H1 (cell line): ENCODE measurements at regions not wholly inside any gene's neighbourhood (a gene's known extent, or its start where the extent isn't known, plus 50 kb on each side); places are given as distances from the start of the nearest gene placed in this dataset.

Experiments used
- CTCF ChIA-PET: fragments of 300-600 bp; sonication (Branson Sonifier 250); formaldehyde crosslinking; loops from one replicate; lab custom pipeline; 2021; ENCODE audit not compliant: partially characterized antibody; lab: Charles Lee
- POLR2A ChIA-PET: fragments of 300-600 bp; sonication (Branson Sonifier 250); formaldehyde crosslinking; loops from one replicate; lab custom pipeline; 2021; ENCODE audit warnings: inconsistent platforms; ENCODE audit not compliant: partially characterized antibody; lab: Charles Lee
- DNase-seq, 2 experiments: peaks; one replicate each; pipeline versions ENCODE4 v3.0.0 to v3.0.0-alpha.2; 2010 to 2022; ENCODE audit warnings: low spot score in 2 of 2, low read depth in 1 of 2, mixed read lengths in 1 of 2
- FAIRE-seq: peaks from 2 replicates; lab custom pipeline; 2011; peaks lifted over from hg19 to GRCh38; lab: Jason Lieb, UNC
- H2AFZ ChIP-seq: 2 replicates; pipeline ENCODE4 v1.8.1; 2012; ENCODE audit warnings: low read length, inconsistent platforms
- H2AK5ac ChIP-seq: 2 replicates; pipeline ENCODE4 v1.6.1; 2013; ENCODE audit warnings: low read depth, low read length
- H2BK120ac ChIP-seq: replicated peaks from 2 replicates; pipeline ENCODE3; 2013; ENCODE audit warnings: low read depth, low read length, inconsistent platforms
- H2BK12ac ChIP-seq: 2 replicates; pipeline ENCODE4 v1.6.1; 2013; ENCODE audit warnings: low read depth, low read length
- H2BK15ac ChIP-seq: 2 replicates; pipeline ENCODE4 v1.6.1; 2013; ENCODE audit warnings: low read length
- H2BK20ac ChIP-seq: 2 replicates; pipeline ENCODE4 v1.6.1; 2013; ENCODE audit warnings: low read length
- H2BK5ac ChIP-seq: 2 replicates; pipeline ENCODE4 v1.6.1; 2013; ENCODE audit warnings: low read depth, low read length
- H3K14ac ChIP-seq: 2 replicates; pipeline ENCODE4 v1.6.1; 2013; ENCODE audit warnings: inconsistent platforms; ENCODE audit not compliant: insufficient read length
- H3K18ac ChIP-seq: 2 replicates; pipeline ENCODE4 v1.6.1; 2013; ENCODE audit warnings: low read length; ENCODE audit errors: extremely low read depth
- H3K23ac ChIP-seq: 2 replicates; pipeline ENCODE4 v1.6.1; 2013; ENCODE audit warnings: inconsistent platforms; ENCODE audit not compliant: insufficient read length
- H3K23me2 ChIP-seq: 2 replicates; pipeline ENCODE4 v1.6.1; 2013; ENCODE audit warnings: low read depth, low read length
- H3K27ac ChIP-seq: 2 replicates; pipeline ENCODE4 v1.6.1; 2011; ENCODE audit warnings: low read depth, low read length, inconsistent platforms
- H3K27me3 ChIP-seq, 4 experiments: replicated peaks in 1 of 4; 1 replicate in 1 of 4; 2 replicates in 3 of 4; pipeline versions ENCODE4 v1.6.1 to v1.8.1; 2011 to 2013; ENCODE audit warnings: low read length in 3 of 4, mild to moderate bottlenecking in 3 of 4, inconsistent platforms in 2 of 4, mixed read lengths in 2 of 4, moderate library complexity in 1 of 4; ENCODE audit not compliant: control insufficient read depth in 3 of 4, insufficient read depth in 3 of 4; ENCODE audit errors: extremely low read depth in 1 of 4
- H3K36me3 ChIP-seq, 4 experiments: 2 replicates each; pipeline versions ENCODE4 v1.6.1 to v1.8.1; 2011 to 2013; ENCODE audit warnings: mild to moderate bottlenecking in 4 of 4, low read length in 3 of 4, moderate library complexity in 2 of 4, control low read depth in 1 of 4, inconsistent platforms in 1 of 4; ENCODE audit not compliant: insufficient read depth in 4 of 4, control insufficient read depth in 2 of 4
- H3K4ac ChIP-seq: replicated peaks from 2 replicates; pipeline ENCODE3; 2013; ENCODE audit warnings: low read length, low read depth, mixed read lengths, inconsistent platforms; ENCODE audit not compliant: insufficient read length
- H3K4me1 ChIP-seq, 4 experiments: replicated peaks in 1 of 4; 1 replicate in 1 of 4; 2 replicates in 3 of 4; pipeline versions ENCODE4 v1.6.1 to v1.8.1; 2011 to 2013; ENCODE audit warnings: low read length in 3 of 4, inconsistent platforms in 2 of 4, mixed read lengths in 1 of 4; ENCODE audit not compliant: insufficient read depth in 4 of 4, control insufficient read depth in 3 of 4
- H3K4me2 ChIP-seq, 2 experiments: 2 replicates each; pipeline versions ENCODE4 v1.6.1 to v1.8.1; 2011 to 2013; ENCODE audit warnings: low read depth in 2 of 2, low read length in 2 of 2, control low read depth in 1 of 2, inconsistent platforms in 1 of 2, mild to moderate bottlenecking in 1 of 2; ENCODE audit not compliant: insufficient read depth in 1 of 2
- H3K4me3 ChIP-seq, 4 experiments: fragments of 200-600, 300-600 bp in 1 of 4; sonication (generic), shearing (Covaris generic), sonication (Bioruptor Twin) in 1 of 4; 2 replicates each; pipeline versions ENCODE4 v1.5.1 to v1.8.1; 2011 to 2016; ENCODE audit warnings: low read length in 4 of 4, low read depth in 3 of 4, control low read depth in 2 of 4, inconsistent platforms in 2 of 4, mild to moderate bottlenecking in 2 of 4, mixed read lengths in 1 of 4, moderate library complexity in 1 of 4; ENCODE audit not compliant: insufficient read depth in 2 of 4; ENCODE audit errors: extremely low read depth in 1 of 4
- H3K56ac ChIP-seq: replicated peaks from 2 replicates; pipeline ENCODE3; 2013; ENCODE audit warnings: low read depth, mild to moderate bottlenecking, mixed read lengths, low read length, inconsistent platforms; ENCODE audit not compliant: insufficient read length
- H3K79me1 ChIP-seq: 2 replicates; pipeline ENCODE4 v1.6.1; 2013; ENCODE audit warnings: low read depth, low read length, control low read depth
- H3K79me2 ChIP-seq, 2 experiments: 2 replicates each; pipeline versions ENCODE4 v1.6.1 to v1.8.1; 2012 to 2013; ENCODE audit warnings: low read length in 2 of 2, mild to moderate bottlenecking in 2 of 2, inconsistent platforms in 1 of 2; ENCODE audit not compliant: insufficient read depth in 2 of 2, control insufficient read depth in 1 of 2
- H3K9ac ChIP-seq, 4 experiments: replicated peaks in 1 of 4; 1 replicate in 1 of 4; 2 replicates in 3 of 4; pipeline versions ENCODE4 v1.6.1 to v1.8.1; 2011 to 2013; ENCODE audit warnings: low read depth in 3 of 4, low read length in 3 of 4, control low read depth in 2 of 4, mild to moderate bottlenecking in 2 of 4, moderate library complexity in 2 of 4, inconsistent platforms in 1 of 4; ENCODE audit errors: extremely low read depth in 1 of 4
- H3K9me3 ChIP-seq, 2 experiments: 2 replicates each; pipeline versions ENCODE4 v1.6.1 to v1.8.1; 2012 to 2013; ENCODE audit warnings: mild to moderate bottlenecking in 2 of 2, moderate library complexity in 2 of 2, control low read depth in 1 of 2, inconsistent platforms in 1 of 2, low read depth in 1 of 2, low read length in 1 of 2, mixed read lengths in 1 of 2; ENCODE audit not compliant: insufficient read depth in 2 of 2
- H4K20me1 ChIP-seq, 2 experiments: replicated peaks in 1 of 2; 2 replicates each; pipeline versions ENCODE3 to v1.8.1; 2011 to 2013; ENCODE audit warnings: inconsistent platforms in 2 of 2, low read length in 2 of 2, mild to moderate bottlenecking in 1 of 2; ENCODE audit not compliant: insufficient read depth in 2 of 2, control insufficient read depth in 1 of 2
- H4K5ac ChIP-seq: 2 replicates; pipeline ENCODE4 v1.6.1; 2013; ENCODE audit warnings: low read length, low read depth, mixed read lengths, inconsistent platforms; ENCODE audit not compliant: insufficient read length
- H4K8ac ChIP-seq: 2 replicates; pipeline ENCODE4 v1.8.0; 2013; ENCODE audit warnings: mild to moderate bottlenecking, moderate library complexity, low read length, inconsistent platforms; ENCODE audit not compliant: insufficient read depth; ENCODE audit errors: extremely low read depth
- H4K91ac ChIP-seq: replicated peaks from 2 replicates; pipeline ENCODE3; 2013; ENCODE audit warnings: low read length, mixed read lengths, inconsistent platforms; ENCODE audit not compliant: insufficient read length
- ASH2L ChIP-seq: fragments of 200-600, 300-600 bp; sonication (generic); IDR thresholded peaks from one replicate; pipeline ENCODE4 v1.7.1; 2017; ENCODE audit warnings: low read length
- BACH1 ChIP-seq: IDR thresholded peaks from 2 replicates; pipeline ENCODE4 v1.6.1; 2012; ENCODE audit warnings: low read length, improper control_type of control experiment
- CTBP2 ChIP-seq: IDR thresholded peaks from 2 replicates; pipeline ENCODE4 v1.7.0; 2011; ENCODE audit warnings: borderline replicate concordance, mild to moderate bottlenecking, moderate library complexity, mixed read lengths, low read length; ENCODE audit not compliant: insufficient read depth, insufficient read length
- EGR1 ChIP-seq: IDR thresholded peaks from 2 replicates; pipeline ENCODE4 v1.6.1; 2011; ENCODE audit warnings: low read depth, low read length, borderline replicate concordance
- EP300 ChIP-seq, 2 experiments: IDR thresholded peaks; 1 replicate in 1 of 2; 2 replicates in 1 of 2; pipeline ENCODE4 v1.6.1; 2011 to 2012; ENCODE audit warnings: low read depth in 2 of 2, low read length in 2 of 2, mild to moderate bottlenecking in 2 of 2, borderline replicate concordance in 1 of 2, inconsistent platforms in 1 of 2, moderate library complexity in 1 of 2
- EZH2 ChIP-seq: fragments of 200-600 bp; sonication (generic); IDR thresholded peaks from 2 replicates; pipeline ENCODE4 v1.7.1; 2012; ENCODE audit warnings: low read depth, mild to moderate bottlenecking, moderate library complexity, low read length, inconsistent platforms; ENCODE audit not compliant: severe bottlenecking
- JUN ChIP-seq: IDR thresholded peaks from 2 replicates; pipeline ENCODE4 v1.6.1; 2011; ENCODE audit warnings: low read depth, mild to moderate bottlenecking, improper control_type of control experiment, low read length
- KDM1A ChIP-seq: fragments of 200-600, 300-600 bp; sonication (generic); IDR thresholded peaks from 2 replicates; pipeline ENCODE4 v1.7.1; 2016; ENCODE audit warnings: mild to moderate bottlenecking, low read length, borderline replicate concordance
- KDM5A ChIP-seq: fragments of 200-600 bp; IDR thresholded peaks from 2 replicates; pipeline ENCODE4 v1.7.1; 2012; ENCODE audit warnings: mild to moderate bottlenecking, low read length, inconsistent platforms, mixed read lengths
- MAFK ChIP-seq: IDR thresholded peaks from 2 replicates; pipeline ENCODE4 v1.6.1; 2012; ENCODE audit warnings: low read depth, mild to moderate bottlenecking, improper control_type of control experiment, low read length
- SIX5 ChIP-seq: IDR thresholded peaks from 2 replicates; pipeline ENCODE4 v1.6.1; 2011; ENCODE audit warnings: mild to moderate bottlenecking, low read depth, low read length
- WGBS, 2 experiments: shearing (Covaris generic) in 1 of 2; methylation state at CpG; one replicate each; pipeline versions ENCODE4 v1.1.6 to v1.1.7; 2013 to 2015; ENCODE audit warnings: low lambda C conversion rate in 2 of 2, mixed read lengths in 2 of 2, inconsistent platforms in 1 of 2, low coverage in 1 of 2, missing lambda C conversion rate in 1 of 2; ENCODE audit not compliant: insufficient replicate concordance in 2 of 2, insufficient coverage in 1 of 2, insufficient read length in 1 of 2; ENCODE audit errors: extremely low coverage in 1 of 2, missing lambda C conversion rate in 1 of 2; 5-methylcytosine and 5-hydroxymethylcytosine counted together
- TF ChIP-seq, protein P1 (sequence below): IDR thresholded peaks from 2 replicates; pipeline ENCODE4 v1.6.1; 2012; ENCODE audit warnings: inconsistent platforms

DNA sequence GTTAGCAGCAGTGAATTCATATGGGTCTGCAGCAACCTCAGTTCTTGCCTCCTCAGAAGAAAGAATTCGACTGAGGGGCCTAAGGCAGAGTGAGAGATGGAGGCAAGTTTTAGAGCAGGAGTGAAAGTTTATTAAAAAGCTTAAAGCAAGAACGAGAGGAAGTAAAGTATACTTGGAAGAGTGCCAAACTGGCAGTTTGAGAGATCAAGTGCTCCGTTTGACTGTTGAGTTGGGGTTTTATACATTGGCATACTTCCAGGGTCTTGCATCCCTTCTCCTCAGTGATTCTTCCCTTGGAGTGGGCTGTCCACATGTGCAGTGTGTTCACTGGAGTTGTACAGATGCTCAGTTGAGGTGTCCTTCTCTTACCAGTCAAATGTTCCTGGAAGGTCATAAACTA, 203.6 kb downstream of the SPATA31D1 start:
- no peak overlapping the region for H2AFZ ChIP-seq
- POLR2A ChIA-PET = no interaction called here
- DNase-seq = no peak
- TF ChIP-seq, protein P1, sequence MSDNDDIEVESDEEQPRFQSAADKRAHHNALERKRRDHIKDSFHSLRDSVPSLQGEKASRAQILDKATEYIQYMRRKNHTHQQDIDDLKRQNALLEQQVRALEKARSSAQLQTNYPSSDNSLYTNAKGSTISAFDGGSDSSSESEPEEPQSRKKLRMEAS = no peak
- no peak for TF ChIP-seq EGR1
- no peak for TF ChIP-seq EZH2
- no peak for TF ChIP-seq JUN
- TF ChIP-seq BACH1 = no peak
- TF ChIP-seq ASH2L = no peak
- TF ChIP-seq KDM5A = no peak
- TF ChIP-seq SIX5 = no peak
- no peak for TF ChIP-seq KDM1A
- TF ChIP-seq MAFK = no peak
- no peak for TF ChIP-seq CTBP2
- no peak for TF ChIP-seq EP300 (IDR thresholded peaks at IDR 0.05; ENCODE audit: borderline replicate concordance in 1 of 2, low read depth in 2 of 2, low read length in 2 of 2)

More for the DNA sequence above, 203.6 kb downstream of the SPATA31D1 start:
- H3K79me2 ChIP-seq = no peaks in the 10 kb centered on the region
- no peak overlapping the region for H2BK12ac ChIP-seq
- H2AK5ac ChIP-seq = no peak overlapping the region
- H3K9me3 ChIP-seq = peaks cover 0 to 8% of the 10 kb centered on the region in 2 experiments; a peak in 2 of 4 replicates
- no peak overlapping the region for H3K4ac ChIP-seq
- no peaks in the 10 kb centered on the region for H3K79me1 ChIP-seq
- H3K36me3 ChIP-seq = no peaks in the 10 kb centered on the region; a peak in 1 of 8 replicates
- CTCF ChIA-PET = no interaction called here
- H2BK20ac ChIP-seq = no peak overlapping the region
- H3K14ac ChIP-seq = no peak overlapping the region
- H3K18ac ChIP-seq = no peak overlapping the region
- H4K5ac ChIP-seq = no peak overlapping the region
- H3K23me2 ChIP-seq = no peaks in the 10 kb centered on the region
- H3K4me2 ChIP-seq = no peak overlapping the region
- no peak overlapping the region for H3K27ac ChIP-seq
- no peak overlapping the region for H3K56ac ChIP-seq
- no peaks in the 10 kb centered on the region for H3K4me1 ChIP-seq
- no peaks in the 10 kb centered on the region for H3K27me3 ChIP-seq
- WGBS, 2 experiments = 95% methylated on average over 3 of the region's 3 CpGs; no CpG with 5 or more reads in 1 of the 2 experiments
- no peak overlapping the region for H4K8ac ChIP-seq
- H2BK5ac ChIP-seq = no peak overlapping the region
- H2BK120ac ChIP-seq = no peak overlapping the region
- no peaks in the 10 kb centered on the region for H4K20me1 ChIP-seq
- no peak overlapping the region for H2BK15ac ChIP-seq
- H4K91ac ChIP-seq = no peak overlapping the region
- no peak overlapping the region for H3K4me3 ChIP-seq
- no peak for FAIRE-seq
- H3K9ac ChIP-seq = no peak overlapping the region
- no peak overlapping the region for H3K23ac ChIP-seq
